Middle frontal gyrus (tissue), 1 donor: ENCODE measurements at regions not wholly inside any gene's neighbourhood (a gene's known extent, or its start where the extent isn't known, plus 50 kb on each side); places are given as distances from the start of the nearest gene placed in this dataset.
"Not testable (repeated sequence)": the region's sequence is repeated elsewhere in the genome, so short reads cannot be mapped to it uniquely, and the experiment has no call there.

ENCODE experiments used
- DNase-seq: peaks from one replicate; pipeline ENCODE4 v3.0.0-alpha.2; 2015; ENCODE audit warnings: low spot score; ENCODE audit errors: extremely low spot score

GRCh38 chr5:172529896-172530295, 75.6 kb upstream of the SH3PXD2B start:
- no peak for DNase-seq

DNA sequence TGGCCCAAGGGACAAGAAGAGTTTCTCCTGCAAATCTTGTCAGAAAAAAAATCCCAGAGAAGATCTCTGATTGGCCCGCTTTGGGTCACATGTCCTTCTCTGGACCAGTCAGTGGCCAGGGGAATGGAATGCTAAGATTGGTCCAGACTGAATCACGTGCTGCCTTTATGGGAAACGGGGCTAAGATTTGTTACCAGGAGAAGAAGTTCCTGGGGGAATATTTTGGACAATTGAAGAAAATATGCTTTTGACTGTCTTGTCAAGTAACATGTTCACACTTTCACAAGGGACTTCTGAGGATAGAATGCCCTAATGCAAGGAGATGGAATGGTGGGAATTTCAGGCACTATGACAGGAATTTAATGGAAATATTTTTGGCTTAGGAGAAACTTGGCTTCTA, 74.1 kb upstream of the SH3PXD2B start:
- no peak for DNase-seq

DNA sequence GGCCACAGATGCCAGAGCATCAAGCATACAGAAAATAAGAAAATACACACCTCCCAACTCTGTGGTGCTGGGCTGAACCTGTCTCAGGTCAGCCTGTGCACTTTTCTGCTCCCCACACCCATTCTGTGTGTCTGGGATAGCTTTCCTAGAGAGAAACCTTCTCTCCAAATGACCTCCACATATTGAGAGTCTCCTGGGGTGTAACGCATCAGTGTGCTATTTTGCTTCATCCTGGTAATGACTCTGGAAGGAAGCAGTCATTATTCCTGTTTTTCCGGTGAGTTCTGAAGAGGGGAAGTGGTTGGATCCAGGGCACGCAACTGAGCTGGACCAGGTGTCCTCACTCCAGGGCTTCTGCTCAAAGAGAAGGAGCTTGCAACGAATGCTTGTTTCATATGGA, 73.2 kb upstream of the SH3PXD2B start:
- no peak for DNase-seq

DNA sequence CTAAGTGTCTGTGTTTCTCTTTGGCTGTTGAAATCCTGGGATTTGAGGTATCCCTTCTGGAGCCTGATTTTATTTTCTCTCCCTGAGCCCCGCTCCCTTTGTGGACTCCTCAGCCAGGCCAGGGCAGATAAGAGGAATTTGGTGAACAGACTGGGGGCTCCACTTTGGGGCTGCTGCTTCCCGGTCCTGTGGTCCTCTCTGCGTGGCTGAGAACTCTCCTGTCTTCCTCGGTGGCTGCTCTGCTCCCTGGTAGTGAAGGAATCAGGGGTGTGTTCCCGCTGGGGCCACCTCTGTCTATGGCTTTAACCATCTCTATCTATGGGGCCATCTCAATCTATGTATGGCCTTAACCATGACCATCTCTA, 71.7 kb upstream of the SH3PXD2B start:
- no peak for DNase-seq

DNA sequence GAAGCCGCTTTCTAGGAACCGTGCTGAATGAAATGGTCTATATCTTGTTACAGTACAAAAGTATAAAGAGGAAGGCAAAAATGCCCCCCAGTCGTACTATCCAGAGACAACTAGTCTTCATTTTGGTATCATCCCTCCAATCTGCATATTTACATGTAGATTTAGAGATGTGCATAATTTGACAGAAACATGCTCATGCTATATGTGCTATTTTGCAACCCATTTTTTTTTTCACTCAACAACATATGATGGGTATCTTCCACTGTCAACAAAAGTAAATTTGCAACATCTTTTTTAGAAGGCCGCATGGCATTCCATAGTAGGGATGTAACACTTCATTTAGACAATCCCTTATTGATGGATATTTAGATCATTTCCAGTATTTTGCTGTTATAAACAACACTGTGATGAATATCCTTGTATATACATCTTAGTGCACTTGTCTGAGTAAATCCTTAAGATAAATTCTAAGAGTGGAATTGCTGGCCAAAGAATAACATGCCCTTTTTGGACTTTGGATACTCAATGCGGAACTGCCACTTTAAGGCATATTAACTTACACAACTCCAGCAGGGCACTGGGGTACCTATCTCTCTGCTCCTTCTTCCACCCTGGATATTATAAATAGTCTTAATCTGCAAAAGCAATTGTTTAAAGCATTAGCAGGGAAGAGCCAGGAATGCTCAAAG, 71.1 kb upstream of the SH3PXD2B start:
- no peak for DNase-seq

DNA sequence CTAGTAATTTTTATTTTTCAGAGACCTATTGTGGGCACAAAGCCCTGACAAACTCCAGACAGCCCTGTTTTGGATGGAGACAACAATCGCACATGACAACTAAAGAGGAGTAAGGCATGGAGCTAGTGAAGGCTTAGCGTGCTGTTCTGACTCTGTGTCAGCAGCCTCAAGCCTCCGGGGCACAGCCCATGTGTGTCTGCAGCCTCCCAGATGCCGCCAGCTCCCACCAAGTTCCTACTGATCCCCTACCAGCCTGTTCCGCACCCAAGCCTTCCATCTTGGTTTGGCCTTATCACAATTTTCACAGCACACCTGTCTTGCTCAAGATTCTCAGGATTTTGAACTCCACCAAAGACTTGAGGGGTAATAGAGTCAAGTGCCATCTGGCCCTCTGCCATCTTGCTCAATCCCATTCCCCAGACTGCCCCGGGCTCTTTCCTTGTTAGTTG, 70.3 kb upstream of the SH3PXD2B start:
- DNase-seq = no peak

DNA sequence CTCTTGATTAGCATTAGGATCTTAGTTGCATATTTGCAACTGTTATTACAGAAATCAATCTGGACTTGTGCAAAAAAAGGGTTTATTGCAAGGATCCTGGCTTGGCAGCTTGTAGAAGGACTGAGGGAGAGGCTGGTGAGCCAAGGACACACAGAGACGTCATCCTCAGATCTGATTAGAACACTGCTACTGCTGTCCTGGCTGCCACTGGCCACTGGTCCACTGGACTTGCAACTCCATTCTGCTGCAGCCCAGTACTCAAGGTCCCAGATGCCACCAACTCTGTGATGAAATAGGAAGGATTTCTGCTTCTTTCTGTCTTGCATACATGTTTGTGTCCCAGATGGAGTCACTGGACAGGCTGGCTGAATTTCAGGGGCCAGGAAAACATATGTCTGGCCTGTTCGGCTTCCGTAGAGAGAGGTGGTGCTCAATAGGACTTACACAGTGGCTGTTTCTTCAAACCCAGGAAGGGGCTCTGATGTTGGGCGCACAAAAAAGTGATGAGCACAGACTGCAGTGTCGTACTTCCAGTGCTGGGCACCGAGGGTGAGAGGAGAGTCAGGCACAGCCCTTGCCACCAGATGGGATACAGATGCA, 68.9 kb upstream of the SH3PXD2B start:
- no peak for DNase-seq

- DNase-seq = no peak
These were observed 67.1 kb upstream of the SH3PXD2B start for GRCh38 chr5:172521338-172521932.

DNA sequence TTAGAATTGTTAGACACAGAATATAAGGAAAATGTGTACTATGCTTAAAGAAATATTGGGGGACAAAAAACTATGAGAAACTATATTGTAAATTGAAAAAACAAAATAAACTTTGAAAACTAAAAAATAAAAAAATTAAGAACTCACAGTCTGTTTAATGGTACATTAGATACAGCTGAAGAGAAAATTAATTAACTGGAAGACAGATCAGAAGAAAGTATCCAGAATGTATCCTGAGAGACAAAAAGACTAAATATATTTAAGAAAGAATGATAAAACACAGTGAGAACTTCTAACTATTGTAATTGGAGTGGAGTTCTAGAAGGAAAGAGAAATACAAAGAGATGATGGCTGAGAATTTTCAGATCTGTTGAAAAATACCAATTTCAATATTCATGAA, 57.6 kb upstream of the SH3PXD2B start:
- no peak for DNase-seq

DNA sequence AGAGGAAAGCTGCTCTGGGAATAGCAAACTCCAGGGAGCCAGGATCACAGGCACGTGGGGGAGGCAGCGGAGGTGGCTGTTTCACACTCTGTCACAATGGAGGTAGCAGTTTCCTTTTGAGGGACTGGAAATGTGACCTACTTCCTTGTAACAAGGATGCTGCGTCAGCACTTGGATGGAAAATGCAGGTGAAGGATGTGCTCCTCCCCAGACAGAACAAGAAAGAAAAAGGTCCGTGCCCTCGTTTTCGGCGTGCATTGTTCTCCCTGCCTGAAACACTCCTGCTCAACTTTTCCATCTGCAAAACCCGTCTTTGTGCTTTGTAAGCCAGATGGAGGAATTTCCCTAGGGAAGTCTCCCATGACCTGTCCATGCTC, 55.1 kb upstream of the SH3PXD2B start:
- no peak for DNase-seq

DNA sequence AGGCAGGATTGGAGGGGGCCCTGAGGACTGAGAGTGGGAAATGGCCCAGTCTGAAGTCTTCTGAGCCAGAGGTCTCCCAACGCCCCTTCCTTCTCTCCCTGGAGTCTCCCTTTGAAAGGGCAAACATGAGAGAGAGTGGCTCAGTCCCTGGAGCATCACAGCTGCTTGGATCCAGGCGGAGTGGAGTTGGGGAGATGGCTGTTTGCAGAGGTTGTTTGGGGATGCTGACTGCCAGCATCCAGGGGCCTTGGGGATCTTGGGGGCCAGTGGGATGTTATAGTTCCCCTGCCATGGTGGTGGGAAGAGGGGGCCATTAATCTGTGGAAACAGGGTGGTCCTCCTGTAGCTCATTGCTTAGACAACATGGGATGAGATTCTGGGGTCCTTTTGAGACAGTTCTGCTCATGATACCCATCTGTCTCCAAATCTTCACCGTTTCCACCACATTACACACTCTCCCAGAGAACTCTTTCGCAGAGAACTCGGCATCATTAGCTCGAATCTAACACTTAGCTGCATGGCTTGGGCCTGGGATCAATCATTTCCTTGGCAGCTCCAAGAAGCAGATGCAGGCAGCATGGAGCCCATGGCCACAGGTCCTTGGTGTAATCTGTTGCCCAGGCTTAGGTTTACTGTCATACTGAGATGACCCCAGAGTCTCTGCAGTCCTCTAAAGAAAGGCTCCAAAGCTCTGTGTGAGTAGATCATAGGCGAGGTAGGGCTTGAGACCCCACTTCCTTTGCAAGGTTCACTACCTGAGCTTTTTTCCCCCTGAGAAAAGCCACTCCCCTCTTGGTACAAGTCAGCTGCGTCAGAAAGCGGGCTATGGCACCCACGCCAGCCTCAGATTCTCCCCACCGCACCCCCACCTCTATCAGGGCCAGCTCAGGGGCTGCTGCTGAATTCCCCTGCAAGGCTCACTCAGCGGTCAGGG, 54.4 kb upstream of the SH3PXD2B start:
- no peak for DNase-seq

GRCh38 chr5:172507485-172507884, 53.2 kb upstream of the SH3PXD2B start:
- not testable (repeated sequence) for DNase-seq

- no peak for DNase-seq
These were observed 52.6 kb upstream of the SH3PXD2B start for GRCh38 chr5:172506921-172507320.

DNA sequence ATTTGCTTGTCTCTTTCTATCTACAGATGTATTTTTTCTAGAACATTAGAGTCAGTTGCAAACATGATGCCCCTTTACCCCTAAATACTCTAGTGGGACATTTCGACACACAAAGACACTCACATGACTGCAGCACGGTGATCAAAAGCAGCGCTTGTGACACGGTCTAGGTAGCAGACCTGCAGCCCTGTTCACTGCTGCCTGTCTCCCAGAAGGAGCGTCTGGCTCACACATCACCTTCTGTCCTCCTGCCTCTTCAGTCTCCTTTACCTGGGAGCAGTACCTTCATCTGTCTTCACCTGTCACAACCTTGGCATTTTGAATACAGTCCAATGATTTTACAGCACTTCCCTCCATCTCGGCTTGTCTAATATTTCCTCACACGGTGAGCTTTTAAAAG, 51.9 kb upstream of the SH3PXD2B start:
- no peak for DNase-seq

GRCh38 chr5:172505845-172506244, 51.5 kb upstream of the SH3PXD2B start:
- no peak for DNase-seq

DNA sequence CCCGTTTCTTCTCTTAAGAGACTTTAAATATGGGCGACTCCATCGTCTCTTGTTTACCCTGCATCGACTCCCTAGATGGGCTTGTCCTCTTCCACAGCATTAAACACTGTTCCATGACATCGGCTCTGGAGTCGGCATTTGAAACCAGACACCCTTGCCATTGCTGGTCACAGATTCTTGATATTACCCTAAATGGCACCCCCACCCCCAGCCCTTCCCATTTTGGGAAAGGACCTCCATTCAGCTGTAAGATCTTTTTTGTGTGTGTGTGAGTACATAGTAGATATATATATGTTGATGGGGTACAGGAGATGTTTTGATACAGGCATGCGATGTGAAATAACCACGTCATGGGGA, 51.1 kb upstream of the SH3PXD2B start:
- no peak for DNase-seq

- no peak for DNase-seq
These were observed 50.5 kb upstream of the SH3PXD2B start for GRCh38 chr5:172504701-172505402.

DNA sequence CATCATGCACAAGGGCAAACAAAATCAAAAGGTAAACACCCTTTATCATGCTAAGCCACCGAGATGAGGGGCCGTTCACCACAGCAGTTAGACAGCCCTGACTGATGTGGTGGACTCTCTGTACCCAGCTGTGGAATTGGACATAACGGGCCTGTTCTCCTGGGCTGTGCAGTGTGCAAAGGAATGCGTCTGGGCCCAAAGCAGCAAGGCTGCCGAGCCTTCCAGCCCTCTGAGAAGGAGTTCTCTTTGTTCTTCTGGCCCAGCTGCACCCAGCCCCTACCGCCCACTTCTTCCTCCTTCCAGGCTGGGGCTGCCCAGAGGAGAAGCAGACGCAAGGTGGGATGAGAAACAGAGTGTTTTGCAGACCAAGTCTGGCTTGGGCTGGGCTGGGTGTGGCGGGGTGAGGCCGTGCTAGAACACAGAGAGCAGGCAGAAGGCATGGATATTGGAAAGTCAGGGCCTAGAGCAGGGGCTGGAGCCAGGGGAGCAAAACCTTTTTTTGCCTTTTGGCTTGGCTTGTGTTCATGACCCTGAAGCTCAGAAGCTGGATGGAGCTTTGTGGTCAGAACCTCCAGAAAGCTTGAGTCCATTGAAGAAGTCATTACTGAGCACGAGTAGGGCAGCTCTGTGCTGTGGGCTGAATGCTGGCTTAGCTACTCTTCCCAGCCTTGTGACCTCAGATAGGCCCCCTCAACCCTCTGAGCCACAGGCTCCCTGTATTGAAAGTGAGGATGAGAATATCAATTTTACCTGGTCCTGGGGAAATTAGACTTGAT, 49.8 kb upstream of the SH3PXD2B start:
- DNase-seq = no peak
